ENCODE measurements at regions not wholly inside any gene's neighbourhood (a gene's known extent, or its start where the extent isn't known, plus 50 kb on each side); places are given as distances from the start of the nearest gene placed in this dataset.

DNA sequence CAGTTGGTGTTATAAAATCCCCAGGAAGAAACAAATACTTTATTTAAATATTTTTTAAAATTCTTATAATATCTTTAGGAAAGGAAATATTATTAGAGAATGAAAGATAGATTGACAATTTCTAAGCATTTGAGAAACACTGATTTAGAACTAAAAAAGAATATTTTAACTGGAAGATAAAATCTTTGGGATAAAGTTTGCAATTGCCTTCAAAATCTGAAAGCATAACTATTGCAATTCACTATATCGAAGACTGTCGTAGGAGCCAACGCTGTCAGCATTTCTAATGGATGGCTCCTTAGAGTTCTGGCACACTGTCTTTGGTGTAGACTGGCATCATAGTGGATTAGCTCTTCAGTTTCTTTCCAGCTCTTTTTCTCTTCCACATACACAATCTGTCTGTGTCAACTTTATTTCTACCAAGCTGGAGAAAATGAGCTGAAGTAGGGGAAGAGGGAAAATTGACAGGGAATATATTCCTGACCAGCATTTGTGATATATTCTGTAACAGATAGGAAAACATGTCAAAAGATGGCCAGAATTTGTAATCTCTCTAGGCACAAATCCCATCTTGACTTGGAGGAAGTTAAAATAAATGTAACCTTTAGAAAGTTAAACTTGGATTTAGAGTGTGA lies 1561.4 kb downstream of the MAT2B start (continued):
- TF ChIP-seq, protein P1, sequence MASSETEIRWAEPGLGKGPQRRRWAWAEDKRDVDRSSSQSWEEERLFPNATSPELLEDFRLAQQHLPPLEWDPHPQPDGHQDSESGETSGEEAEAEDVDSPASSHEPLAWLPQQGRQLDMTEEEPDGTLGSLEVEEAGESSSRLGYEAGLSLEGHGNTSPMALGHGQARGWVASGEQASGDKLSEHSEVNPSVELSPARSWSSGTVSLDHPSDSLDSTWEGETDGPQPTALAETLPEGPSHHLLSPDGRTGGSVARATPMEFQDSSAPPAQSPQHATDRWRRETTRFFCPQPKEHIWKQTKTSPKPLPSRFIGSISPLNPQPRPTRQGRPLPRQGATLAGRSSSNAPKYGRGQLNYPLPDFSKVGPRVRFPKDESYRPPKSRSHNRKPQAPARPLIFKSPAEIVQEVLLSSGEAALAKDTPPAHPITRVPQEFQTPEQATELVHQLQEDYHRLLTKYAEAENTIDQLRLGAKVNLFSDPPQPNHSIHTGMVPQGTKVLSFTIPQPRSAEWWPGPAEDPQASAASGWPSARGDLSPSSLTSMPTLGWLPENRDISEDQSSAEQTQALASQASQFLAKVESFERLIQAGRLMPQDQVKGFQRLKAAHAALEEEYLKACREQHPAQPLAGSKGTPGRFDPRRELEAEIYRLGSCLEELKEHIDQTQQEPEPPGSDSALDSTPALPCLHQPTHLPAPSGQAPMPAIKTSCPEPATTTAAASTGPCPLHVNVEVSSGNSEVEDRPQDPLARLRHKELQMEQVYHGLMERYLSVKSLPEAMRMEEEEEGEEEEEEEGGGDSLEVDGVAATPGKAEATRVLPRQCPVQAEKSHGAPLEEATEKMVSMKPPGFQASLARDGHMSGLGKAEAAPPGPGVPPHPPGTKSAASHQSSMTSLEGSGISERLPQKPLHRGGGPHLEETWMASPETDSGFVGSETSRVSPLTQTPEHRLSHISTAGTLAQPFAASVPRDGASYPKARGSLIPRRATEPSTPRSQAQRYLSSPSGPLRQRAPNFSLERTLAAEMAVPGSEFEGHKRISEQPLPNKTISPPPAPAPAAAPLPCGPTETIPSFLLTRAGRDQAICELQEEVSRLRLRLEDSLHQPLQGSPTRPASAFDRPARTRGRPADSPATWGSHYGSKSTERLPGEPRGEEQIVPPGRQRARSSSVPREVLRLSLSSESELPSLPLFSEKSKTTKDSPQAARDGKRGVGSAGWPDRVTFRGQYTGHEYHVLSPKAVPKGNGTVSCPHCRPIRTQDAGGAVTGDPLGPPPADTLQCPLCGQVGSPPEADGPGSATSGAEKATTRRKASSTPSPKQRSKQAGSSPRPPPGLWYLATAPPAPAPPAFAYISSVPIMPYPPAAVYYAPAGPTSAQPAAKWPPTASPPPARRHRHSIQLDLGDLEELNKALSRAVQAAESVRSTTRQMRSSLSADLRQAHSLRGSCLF (CRISPR knock-in tag; IDR thresholded peaks at IDR 0.05; ENCODE audit: borderline replicate concordance) = no peak
- TF ChIP-seq ZFP36 (IDR thresholded peaks at IDR 0.05; ENCODE audit: borderline replicate concordance, low read depth, low read length, partially characterized antibody) (no peak), ZNF562 (CRISPR knock-in tag; IDR thresholded peaks at IDR 0.05; ENCODE audit: borderline replicate concordance) (no peak), ZNF747 (CRISPR knock-in tag; IDR thresholded peaks at IDR 0.05; ENCODE audit: borderline replicate concordance) (no peak), ZNF780A (CRISPR knock-in tag; IDR thresholded peaks at IDR 0.05) (no peak), SMYD3 (CRISPR knock-in tag; IDR thresholded peaks at IDR 0.05) (no peak), ERF (CRISPR knock-in tag; IDR thresholded peaks at IDR 0.05) (no peak), RFXANK (CRISPR knock-in tag; IDR thresholded peaks at IDR 0.05) (no peak)
- TF ChIP-seq, protein P2, sequence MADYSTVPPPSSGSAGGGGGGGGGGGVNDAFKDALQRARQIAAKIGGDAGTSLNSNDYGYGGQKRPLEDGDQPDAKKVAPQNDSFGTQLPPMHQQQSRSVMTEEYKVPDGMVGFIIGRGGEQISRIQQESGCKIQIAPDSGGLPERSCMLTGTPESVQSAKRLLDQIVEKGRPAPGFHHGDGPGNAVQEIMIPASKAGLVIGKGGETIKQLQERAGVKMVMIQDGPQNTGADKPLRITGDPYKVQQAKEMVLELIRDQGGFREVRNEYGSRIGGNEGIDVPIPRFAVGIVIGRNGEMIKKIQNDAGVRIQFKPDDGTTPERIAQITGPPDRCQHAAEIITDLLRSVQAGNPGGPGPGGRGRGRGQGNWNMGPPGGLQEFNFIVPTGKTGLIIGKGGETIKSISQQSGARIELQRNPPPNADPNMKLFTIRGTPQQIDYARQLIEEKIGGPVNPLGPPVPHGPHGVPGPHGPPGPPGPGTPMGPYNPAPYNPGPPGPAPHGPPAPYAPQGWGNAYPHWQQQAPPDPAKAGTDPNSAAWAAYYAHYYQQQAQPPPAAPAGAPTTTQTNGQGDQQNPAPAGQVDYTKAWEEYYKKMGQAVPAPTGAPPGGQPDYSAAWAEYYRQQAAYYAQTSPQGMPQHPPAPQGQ (CRISPR knock-in tag; IDR thresholded peaks at IDR 0.05; ENCODE audit: borderline replicate concordance) = no peak
- TF ChIP-seq, protein P3, sequence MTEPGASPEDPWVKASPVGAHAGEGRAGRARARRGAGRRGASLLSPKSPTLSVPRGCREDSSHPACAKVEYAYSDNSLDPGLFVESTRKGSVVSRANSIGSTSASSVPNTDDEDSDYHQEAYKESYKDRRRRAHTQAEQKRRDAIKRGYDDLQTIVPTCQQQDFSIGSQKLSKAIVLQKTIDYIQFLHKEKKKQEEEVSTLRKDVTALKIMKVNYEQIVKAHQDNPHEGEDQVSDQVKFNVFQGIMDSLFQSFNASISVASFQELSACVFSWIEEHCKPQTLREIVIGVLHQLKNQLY (CRISPR knock-in tag; IDR thresholded peaks at IDR 0.05) = no peak
